GM12892 (cell line): ENCODE measurements at regions not wholly inside any gene's neighbourhood (a gene's known extent, or its start where the extent isn't known, plus 50 kb on each side); places are given as distances from the start of the nearest gene placed in this dataset.

Experiments used
- DNase-seq: peaks from one replicate; pipeline ENCODE4 v3.0.0; 2011; ENCODE audit not compliant: insufficient read length
- FAIRE-seq: peaks from 2 replicates; lab custom pipeline; 2011; peaks lifted over from hg19 to GRCh38; lab: Jason Lieb, UNC
- POLR2A ChIP-seq: IDR thresholded peaks from 2 replicates; pipeline ENCODE4 v1.6.1; 2011; ENCODE audit warnings: low read depth, low read length, control low read depth
- POLR2AphosphoS5 ChIP-seq: IDR thresholded peaks from 2 replicates; pipeline ENCODE4 v1.6.1; 2011; ENCODE audit warnings: low read depth, low read length, control low read depth
- TAF1 ChIP-seq: IDR thresholded peaks from 2 replicates; pipeline ENCODE4 v1.6.1; 2011; ENCODE audit warnings: low read depth, mild to moderate bottlenecking, control low read depth, low read length, borderline replicate concordance

DNA sequence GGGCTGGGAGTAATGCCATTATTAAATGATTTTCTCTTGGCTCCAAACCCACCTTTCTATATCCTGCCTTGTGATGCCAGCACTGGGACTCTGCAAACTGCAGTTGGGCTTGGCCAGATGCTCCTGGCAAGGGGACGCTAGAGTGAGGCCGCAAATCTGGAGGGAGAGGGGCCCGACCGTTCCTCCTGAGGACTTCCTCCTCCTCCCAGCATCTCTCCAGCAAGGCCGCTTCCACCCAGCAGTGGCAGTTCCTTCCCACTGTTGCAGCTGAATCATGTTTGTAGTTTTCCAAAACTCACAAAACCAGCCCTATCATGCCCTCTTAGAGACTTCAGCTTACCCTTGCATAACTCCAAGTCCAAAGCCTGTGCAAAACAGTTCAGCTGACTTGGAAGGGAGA, 244.4 kb downstream of the FOXA2 start:
- FAIRE-seq (no peak), DNase-seq (no peak)
- TF ChIP-seq TAF1 (no peak), POLR2AphosphoS5 (no peak), POLR2A (no peak)

DNA sequence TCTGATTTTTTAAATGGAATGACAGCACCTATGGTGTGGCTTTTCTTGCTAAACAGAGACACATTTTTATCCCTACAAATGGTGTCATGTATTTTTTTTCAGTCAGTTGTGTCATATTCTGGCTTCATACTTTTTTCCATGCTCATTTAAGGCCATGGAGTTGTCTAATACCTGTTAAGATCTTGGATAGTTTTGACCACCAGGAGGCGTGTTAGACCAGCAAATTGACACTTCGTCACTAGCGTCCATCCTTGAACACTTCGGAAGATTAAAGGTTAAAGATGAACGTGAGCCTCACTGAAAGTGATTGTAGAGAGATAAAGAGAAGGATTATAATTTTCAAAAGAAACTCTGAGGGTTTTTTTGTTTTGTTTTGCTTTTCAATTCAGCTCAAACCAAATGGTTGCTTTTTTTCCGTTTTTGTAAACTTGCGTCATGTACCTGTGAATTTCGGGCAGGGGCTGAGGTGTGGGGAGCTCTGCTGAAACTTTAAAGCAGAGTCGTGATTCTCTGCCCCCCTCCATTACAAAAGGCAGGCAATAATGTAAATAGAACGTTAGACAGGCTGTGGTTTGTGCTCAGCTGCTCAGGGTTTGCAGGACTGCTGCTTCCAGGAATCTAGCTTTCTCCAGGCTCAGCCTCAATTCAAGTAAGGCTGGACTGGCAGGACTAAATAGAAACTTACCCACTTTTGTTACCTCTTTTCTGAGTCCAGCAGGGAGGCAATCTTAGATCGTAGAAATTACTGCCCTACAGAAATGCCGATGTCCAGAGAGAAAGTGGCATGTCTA, 245.1 kb downstream of the FOXA2 start:
- FAIRE-seq (peak; percentile 79), DNase-seq (no peak)
- TF ChIP-seq POLR2A (no peak), TAF1 (no peak), POLR2AphosphoS5 (no peak)

DNA sequence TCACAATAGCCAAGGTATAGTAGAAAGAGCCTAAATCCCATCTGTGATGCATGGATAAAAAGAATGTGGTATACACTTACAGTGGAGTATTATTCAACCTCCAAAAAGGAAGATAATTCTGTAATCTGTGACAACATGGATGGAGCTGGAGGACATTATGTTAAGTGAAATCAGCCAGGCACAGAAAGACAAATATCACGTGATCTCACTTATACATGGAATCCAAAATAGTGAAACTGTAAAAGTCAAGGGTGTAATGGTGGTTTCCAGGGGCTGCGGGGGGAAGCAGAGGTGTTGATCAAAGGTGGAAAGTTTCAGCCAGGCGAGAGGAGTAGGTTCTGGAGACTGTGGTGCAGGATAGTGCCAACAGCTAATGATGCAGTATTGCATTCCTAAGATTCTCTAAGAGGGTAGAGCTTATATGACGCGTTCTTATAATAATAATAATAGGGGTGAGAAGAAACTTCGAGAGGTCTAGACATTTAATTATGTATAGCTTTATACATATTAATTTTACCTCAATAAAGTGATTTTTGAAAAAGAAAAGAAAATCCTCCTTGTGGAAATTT, 246.1 kb downstream of the FOXA2 start:
- DNase-seq (no peak), FAIRE-seq (no peak)
- TF ChIP-seq POLR2A (no peak), POLR2AphosphoS5 (no peak), TAF1 (no peak)

DNA sequence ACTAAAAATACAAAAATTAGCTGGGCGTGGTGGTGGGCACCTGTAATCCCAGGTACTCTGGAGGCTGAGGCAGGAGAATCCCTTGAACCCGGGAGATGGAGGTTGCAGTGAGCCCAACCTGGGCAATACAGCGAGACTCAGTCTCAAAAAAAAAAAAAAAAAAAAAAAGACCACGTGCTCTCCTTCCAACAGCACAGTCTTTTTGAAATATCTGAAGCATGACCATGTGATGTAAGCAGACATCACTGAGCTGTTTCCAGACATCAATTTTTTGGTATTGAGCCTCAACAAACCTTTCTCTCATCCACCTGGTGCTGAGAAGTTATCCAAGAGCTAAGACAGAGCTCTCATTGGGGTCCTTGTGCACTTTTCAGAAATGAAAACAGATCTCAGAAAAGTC, 249.2 kb downstream of the FOXA2 start:
- no peak for TF ChIP-seq POLR2A
- no peak for TF ChIP-seq TAF1
- TF ChIP-seq POLR2AphosphoS5 = no peak
- DNase-seq (no peak), FAIRE-seq (no peak)

DNA sequence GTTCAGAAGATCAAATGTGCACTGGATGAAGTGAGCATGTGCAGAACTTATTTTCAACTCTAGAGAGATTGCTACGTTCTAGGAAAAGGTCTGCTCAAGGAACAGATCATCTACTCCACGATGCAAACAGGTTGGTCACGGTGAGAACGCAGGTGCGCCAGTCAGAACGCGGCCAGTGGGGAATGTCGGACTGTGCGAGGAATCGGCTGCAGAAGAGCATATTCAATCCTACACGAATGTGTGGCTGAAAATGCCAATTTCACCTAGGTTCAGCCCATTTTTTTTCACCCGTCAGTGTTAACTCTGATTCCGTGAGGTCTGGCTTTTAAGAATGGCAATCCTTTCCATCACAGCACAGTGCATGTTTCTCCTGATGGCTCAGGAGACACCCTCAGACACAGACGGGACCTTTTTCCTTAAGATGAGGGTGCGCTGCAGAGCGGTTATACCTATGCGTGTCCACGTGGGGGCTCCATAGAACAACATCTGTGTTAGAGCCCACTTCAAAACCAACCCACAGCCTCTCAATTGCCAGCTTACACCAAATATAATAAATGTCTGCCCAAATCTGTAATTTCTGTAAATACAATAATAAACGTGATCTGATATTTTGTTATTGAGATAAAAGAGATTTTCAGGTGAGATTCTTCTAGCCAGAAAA, 250.4 kb downstream of the FOXA2 start:
- DNase-seq = peak; percentile 27
- TF ChIP-seq TAF1 (no peak), POLR2AphosphoS5 (no peak), POLR2A (no peak)
- no peak for FAIRE-seq

DNA sequence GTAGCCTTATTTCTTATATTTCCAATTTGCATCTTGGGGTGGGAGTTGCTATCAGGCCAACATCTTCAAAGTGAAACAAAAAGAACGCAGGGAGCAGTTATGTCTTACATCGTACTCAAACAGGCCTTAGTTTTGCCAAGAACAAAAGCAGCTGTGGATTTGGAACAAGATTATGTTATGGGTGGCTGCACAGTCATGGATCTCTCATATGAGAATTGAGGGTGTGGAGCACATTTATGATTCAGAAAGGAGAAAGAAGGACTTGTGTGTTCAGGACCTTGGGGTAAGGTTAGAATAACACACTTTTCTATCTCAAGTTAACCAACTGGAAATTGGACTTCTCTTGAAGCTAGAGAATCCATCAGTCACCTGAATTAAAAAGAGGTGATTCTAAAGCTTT, 259.9 kb downstream of the FOXA2 start:
- DNase-seq = no peak
- no peak for FAIRE-seq
- TF ChIP-seq POLR2A = no peak
- TF ChIP-seq TAF1 = no peak
- no peak for TF ChIP-seq POLR2AphosphoS5

DNA sequence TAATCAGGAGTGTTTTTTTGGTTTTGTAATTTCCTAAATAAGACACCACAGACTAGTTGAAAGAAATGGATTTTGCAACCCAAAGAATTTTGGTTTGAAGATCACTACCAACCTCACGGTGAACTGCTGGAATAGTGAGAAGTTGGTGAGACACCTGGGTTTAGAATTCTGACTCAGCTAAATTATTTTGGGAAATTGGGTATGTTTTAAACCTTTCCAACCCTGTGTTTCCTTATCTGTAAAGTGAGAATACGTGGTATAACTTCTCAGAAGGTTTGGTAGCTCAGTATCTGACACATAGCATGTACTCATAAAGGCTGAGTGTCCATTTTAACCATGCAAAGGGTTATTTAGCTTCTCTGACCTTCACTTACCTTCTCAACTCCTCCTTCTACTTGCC, 261.9 kb downstream of the FOXA2 start:
- DNase-seq = no peak
- TF ChIP-seq TAF1 = no peak
- TF ChIP-seq POLR2A = no peak
- no peak for TF ChIP-seq POLR2AphosphoS5
- FAIRE-seq = no peak

DNA sequence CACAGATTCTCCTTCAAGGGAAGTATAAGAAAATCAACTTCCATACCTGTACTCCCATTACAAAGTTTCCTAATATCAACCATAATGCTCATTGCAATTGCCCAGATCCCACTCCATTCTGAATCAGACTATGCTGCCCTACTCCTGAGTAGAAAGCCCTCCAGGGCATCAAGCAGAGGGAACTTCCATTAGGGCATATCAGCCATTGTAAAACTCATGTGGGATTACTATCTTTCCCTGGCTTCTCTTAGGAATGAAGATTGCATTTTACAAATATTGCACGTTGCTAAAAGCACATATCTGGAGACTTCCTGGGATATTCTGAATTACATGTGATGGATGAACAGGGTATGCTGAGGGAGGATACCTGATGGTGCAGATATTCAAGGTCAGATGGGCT, 263.2 kb downstream of the FOXA2 start:
- TF ChIP-seq POLR2A = no peak
- DNase-seq (no peak), FAIRE-seq (no peak)

DNA sequence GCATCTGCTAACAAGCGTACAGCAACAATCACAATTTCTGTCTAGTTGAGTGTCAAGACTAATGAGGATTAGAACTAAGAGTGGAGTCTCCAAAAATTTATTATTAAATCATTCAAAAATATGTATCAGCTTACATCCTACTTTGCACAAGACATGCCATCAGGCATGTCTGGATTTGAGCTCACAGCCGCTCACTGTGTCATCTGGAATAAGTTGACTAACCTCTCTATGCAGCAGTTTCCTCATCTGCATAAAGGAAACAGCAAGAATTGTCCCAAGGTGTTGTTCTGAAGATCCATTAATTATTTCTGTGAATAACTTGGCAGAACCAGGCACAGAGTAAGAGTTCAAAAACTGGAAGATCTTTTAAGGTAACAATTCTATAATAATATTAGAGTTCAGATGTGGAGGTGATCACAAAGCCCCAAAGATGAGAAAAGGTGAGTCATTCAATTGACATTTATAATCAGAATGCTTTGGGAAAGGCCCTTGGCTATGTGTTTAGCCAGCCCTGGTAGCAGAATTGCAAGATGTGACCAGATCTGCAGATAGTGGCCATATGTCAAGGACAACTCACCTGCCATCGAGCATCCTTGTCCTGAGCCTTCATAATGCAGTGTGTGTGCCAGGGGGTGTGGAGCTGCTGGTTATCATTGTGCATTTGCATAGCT, 264.0 kb downstream of the FOXA2 start:
- DNase-seq (no peak), FAIRE-seq (no peak)
- TF ChIP-seq POLR2AphosphoS5 (no peak), POLR2A (no peak), TAF1 (no peak)

DNA sequence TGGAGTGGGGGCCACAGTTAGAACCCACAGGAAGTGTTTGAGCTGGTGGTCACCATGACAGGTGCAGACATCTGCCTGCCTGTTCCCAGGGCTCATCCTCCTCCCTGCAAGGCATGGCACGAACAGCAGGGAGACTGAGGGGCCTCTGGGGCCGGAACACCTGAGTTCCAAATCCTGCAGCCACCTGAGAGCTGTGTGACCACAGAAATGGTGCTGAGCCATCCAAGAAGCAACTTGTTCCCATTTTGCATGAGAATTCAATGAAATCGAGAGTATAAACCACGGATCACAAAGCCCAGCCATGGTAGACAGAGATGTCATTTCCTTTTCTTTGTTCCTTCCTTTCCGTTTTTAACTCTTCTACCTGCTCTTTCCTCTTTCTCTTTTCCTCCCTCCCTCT, 268.6 kb downstream of the FOXA2 start:
- TF ChIP-seq POLR2AphosphoS5 (no peak), POLR2A (no peak), TAF1 (no peak)
- DNase-seq (no peak), FAIRE-seq (no peak)

DNA sequence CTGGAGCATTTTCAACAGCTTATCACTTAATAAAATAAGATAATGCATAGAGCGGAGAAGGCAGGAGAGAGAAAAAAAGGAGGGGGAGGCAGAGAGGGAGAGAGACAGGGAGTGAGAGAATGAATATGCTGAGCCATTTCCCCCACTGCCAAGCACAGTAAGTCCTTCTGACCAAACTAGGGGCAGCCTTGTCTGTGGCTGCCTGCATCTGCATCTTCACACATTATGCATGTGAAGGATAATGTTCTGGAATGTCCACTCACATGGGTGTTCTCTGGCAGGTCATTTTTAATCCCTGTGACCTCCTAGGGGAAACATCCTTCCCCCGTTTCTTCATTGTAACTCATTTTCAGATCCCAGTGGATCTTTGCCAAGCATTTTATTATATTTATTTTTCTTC, 269.3 kb downstream of the FOXA2 start:
- TF ChIP-seq POLR2AphosphoS5 (no peak), POLR2A (no peak)
- FAIRE-seq = no peak
- DNase-seq = no peak

DNA sequence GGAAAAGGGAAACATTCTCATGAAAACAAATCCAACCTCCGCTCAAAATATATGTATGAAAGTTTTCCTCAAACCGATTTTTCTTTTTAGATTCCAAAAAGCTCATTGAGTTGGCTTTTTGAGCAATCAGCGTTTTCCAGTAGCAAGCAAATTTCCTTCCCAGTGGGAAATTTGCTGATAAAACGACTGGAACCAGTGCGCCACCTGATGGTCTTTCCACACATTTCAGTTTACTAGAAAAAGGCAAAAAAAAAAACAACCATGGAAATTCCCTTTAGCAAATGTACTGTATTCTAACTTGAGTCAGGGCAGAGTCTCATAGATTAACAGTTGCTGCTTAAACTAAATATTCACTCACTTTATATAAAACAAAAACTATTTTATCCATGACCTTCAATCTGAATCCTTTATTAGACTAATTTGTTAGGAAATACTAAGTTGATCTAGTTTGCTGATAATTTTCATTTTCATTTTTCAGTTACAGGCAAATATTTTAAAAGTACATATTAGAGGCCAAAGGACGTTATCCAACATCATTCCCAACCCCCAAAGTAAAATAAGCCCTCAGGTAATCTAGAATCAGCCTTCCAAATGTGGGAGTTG, 271.5 kb downstream of the FOXA2 start:
- FAIRE-seq (peak; percentile 17), DNase-seq (no peak)
- no peak for TF ChIP-seq TAF1
- TF ChIP-seq POLR2AphosphoS5 = no peak
- no peak for TF ChIP-seq POLR2A

DNA sequence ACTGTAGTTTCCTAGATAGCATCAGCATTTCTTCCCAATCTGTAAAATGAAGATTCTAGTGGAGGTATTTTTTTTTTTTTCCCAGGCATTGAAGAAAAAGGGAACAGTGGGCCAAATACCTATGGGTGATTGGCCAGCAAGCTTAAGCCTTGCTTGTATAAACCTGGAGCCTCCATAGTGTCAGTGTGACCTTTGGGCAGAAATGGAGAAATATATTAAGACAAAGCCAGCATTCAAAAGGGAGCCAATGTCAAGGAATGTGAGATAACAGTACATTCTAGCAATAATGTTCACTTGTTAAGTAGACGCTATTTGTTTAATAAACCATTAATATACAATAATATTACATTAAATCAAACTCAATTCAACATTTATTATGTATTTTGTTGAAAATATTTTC, 275.4 kb downstream of the FOXA2 start:
- TF ChIP-seq POLR2A (no peak), TAF1 (no peak), POLR2AphosphoS5 (no peak)
- no peak for DNase-seq
- no peak for FAIRE-seq
